Embryonic facial prominence (tissue), 1 donor: ENCODE measurements at regions not wholly inside any gene's neighbourhood (a gene's known extent, or its start where the extent isn't known, plus 50 kb on each side); places are given as distances from the start of the nearest gene placed in this dataset.

Experiments
- DNase-seq: peaks from one replicate; pipeline ENCODE4 v3.0.0-alpha.2; 2016; ENCODE audit errors: extremely low spot score

GRCh38 chrX:139290310-139290709 is 240.2 kb upstream of the F9 start:
- no peak for DNase-seq

- no peak for DNase-seq
Measured at GRCh38 chrX:139287155-139287924, 243.2 kb upstream of the F9 start.

GRCh38 chrX:139286342-139286741 is 244.2 kb upstream of the F9 start:
- DNase-seq: no peak

- no peak for DNase-seq
Measured at GRCh38 chrX:139267851-139268250, 262.7 kb upstream of the F9 start.

GRCh38 chrX:139246295-139246694 is 284.2 kb upstream of the F9 start:
- no peak for DNase-seq

GRCh38 chrX:139237141-139237540 is 293.4 kb upstream of the F9 start:
- DNase-seq: no peak

- no peak for DNase-seq
Measured at GRCh38 chrX:139234898-139235297, 295.6 kb upstream of the F9 start.

GRCh38 chrX:139224953-139225665 is 305.4 kb upstream of the F9 start:
- DNase-seq: no peak

GRCh38 chrX:139222511-139223200 is 307.9 kb upstream of the F9 start:
- no peak for DNase-seq

GRCh38 chrX:139213241-139213709 is 317.3 kb upstream of the F9 start:
- no peak for DNase-seq

- no peak for DNase-seq
Measured at GRCh38 chrX:139211568-139212182, 318.9 kb upstream of the F9 start.

GRCh38 chrX:139209342-139209741 is 321.2 kb upstream of the F9 start:
- no peak for DNase-seq

GRCh38 chrX:139207655-139208054 is 322.9 kb upstream of the F9 start:
- no peak for DNase-seq

- DNase-seq: no peak
Measured at GRCh38 chrX:139206914-139207313, 323.6 kb upstream of the F9 start.

- no peak for DNase-seq
Measured at GRCh38 chrX:139204898-139205667, 325.5 kb upstream of the F9 start.

- DNase-seq: no peak
Measured at GRCh38 chrX:139204571-139204897, 326.0 kb upstream of the F9 start.

- DNase-seq: no peak
Measured at GRCh38 chrX:139203651-139204570, 326.6 kb upstream of the F9 start.

- DNase-seq: no peak
Measured at GRCh38 chrX:139202742-139203420, 327.7 kb upstream of the F9 start.

- no peak for DNase-seq
Measured at GRCh38 chrX:139201924-139202323, 328.6 kb upstream of the F9 start.

GRCh38 chrX:139200793-139201192 is 329.7 kb upstream of the F9 start:
- no peak for DNase-seq
